ENCODE measurements at regions not wholly inside any gene's neighbourhood (a gene's known extent, or its start where the extent isn't known, plus 50 kb on each side); places are given as distances from the start of the nearest gene placed in this dataset.

DNA sequence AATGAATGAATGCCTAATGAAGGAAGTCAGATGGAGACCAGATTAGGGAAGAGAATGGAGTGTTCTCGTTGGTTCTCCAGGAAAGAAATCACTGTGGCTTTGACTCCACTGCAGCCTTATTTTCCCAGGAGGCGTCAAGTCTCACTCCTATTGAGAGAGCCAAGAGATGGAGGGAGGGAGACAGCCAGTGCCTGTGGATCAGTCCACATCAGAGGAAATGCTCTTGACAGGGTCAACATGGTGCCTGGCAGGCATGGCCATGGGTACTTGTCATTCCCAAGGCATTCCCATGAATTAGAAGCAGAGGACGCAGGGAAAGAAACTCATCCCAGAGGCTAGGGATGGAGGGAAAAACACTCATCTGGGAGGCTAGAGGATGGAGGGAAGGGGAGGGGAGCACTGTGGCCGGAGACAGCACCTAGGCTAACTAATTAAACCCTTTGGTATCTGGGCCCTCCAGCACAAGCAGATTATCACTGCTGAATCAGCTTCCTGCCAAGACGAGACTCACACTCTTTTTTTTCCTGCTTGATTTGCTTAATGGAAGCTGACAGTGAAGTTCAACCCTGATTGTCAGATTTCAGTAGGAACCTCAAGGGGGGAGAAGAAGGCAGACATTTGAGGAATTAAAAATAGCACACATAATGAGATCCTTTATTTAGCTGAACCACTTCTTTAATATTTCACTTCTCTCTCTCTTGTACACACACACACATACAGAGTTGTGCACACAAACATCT lies 1233.2 kb upstream of the AUTS2 start:
- DNase-seq (no peak), ATAC-seq (no peak)
- no peaks in the 10 kb centered on the region for H3K4me1 ChIP-seq
- no peaks in the 10 kb centered on the region for H3K27me3 ChIP-seq (ENCODE audit: low read depth)
- no peaks in the 10 kb centered on the region for H3K9me3 ChIP-seq
- no peak overlapping the region for H3K27ac ChIP-seq
- intact Hi-C loops (cut with DNase I), result no loop called here
- H3K36me3 ChIP-seq, result no peaks in the 10 kb centered on the region
- TF ChIP-seq, protein P1, sequence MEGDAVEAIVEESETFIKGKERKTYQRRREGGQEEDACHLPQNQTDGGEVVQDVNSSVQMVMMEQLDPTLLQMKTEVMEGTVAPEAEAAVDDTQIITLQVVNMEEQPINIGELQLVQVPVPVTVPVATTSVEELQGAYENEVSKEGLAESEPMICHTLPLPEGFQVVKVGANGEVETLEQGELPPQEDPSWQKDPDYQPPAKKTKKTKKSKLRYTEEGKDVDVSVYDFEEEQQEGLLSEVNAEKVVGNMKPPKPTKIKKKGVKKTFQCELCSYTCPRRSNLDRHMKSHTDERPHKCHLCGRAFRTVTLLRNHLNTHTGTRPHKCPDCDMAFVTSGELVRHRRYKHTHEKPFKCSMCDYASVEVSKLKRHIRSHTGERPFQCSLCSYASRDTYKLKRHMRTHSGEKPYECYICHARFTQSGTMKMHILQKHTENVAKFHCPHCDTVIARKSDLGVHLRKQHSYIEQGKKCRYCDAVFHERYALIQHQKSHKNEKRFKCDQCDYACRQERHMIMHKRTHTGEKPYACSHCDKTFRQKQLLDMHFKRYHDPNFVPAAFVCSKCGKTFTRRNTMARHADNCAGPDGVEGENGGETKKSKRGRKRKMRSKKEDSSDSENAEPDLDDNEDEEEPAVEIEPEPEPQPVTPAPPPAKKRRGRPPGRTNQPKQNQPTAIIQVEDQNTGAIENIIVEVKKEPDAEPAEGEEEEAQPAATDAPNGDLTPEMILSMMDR (IDR thresholded peaks at IDR 0.05), result no peak
- H3K4me3 ChIP-seq, result no peak overlapping the region

DNA sequence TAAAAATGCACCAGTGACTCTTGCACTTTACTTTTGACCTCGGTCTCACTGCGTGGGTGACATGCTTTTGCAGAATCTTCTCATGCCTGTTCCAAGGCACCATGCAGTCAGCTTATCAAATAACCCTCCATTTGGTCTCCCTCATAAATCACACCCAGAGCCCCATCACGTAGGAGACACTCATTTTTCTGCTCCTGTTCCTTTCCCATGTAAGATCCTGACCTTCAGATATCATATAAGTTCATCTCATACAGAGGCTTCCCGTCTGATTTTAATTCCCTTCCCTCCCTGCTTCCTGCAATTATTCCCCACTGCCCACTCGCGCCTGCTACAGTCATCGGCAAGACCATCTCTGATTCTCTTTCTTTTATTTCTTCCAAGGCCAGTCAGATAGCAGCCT lies 1226.3 kb upstream of the AUTS2 start:
- no peak overlapping the region for H3K27ac ChIP-seq
- H3K36me3 ChIP-seq, result no peaks in the 10 kb centered on the region
- no peaks in the 10 kb centered on the region for H3K27me3 ChIP-seq (ENCODE audit: low read depth)
- no peak for ATAC-seq
- H3K4me1 ChIP-seq, result no peaks in the 10 kb centered on the region
- no peak overlapping the region for H3K4me3 ChIP-seq
- H3K9me3 ChIP-seq, result no peaks in the 10 kb centered on the region
- DNase-seq, result no peak
- TF ChIP-seq, protein P1 (IDR thresholded peaks at IDR 0.05), result no peak
- intact Hi-C loops (cut with DNase I), result no loop called here

- H3K27me3 ChIP-seq (ENCODE audit: low read depth), result no peaks in the 10 kb centered on the region
- no peak for ATAC-seq
- H3K36me3 ChIP-seq, result no peaks in the 10 kb centered on the region
- no peak for DNase-seq
- H3K4me3 ChIP-seq, result no peak overlapping the region
- H3K9me3 ChIP-seq, result no peaks in the 10 kb centered on the region
- intact Hi-C loops (cut with DNase I), result no loop called here
- TF ChIP-seq, protein P1 (IDR thresholded peaks at IDR 0.05), result no peak
- no peak overlapping the region for H3K27ac ChIP-seq
- H3K4me1 ChIP-seq, result no peaks in the 10 kb centered on the region
Observed at GRCh38 chr7:68376131-68376661, 1222.1 kb upstream of the AUTS2 start.

- TF ChIP-seq, protein P1 (IDR thresholded peaks at IDR 0.05), result no peak
- no peak for ATAC-seq
Observed at GRCh38 chr7:68381731-68382130, 1216.5 kb upstream of the AUTS2 start.

GRCh38 chr7:68384581-68384980 lies 1213.7 kb upstream of the AUTS2 start:
- no peak for DNase-seq
- H3K27me3 ChIP-seq (ENCODE audit: low read depth), result no peaks in the 10 kb centered on the region
- intact Hi-C loops (cut with DNase I), result no loop called here
- no peaks in the 10 kb centered on the region for H3K36me3 ChIP-seq
- TF ChIP-seq, protein P1 (IDR thresholded peaks at IDR 0.05), result no peak
- H3K9me3 ChIP-seq, result peaks cover 7% of the 10 kb centered on the region
- H3K4me1 ChIP-seq, result no peaks in the 10 kb centered on the region
- no peak overlapping the region for H3K27ac ChIP-seq
- no peak overlapping the region for H3K4me3 ChIP-seq
- ATAC-seq, result no peak

More at GRCh38 chr7:68381731-68382130, 1216.5 kb upstream of the AUTS2 start:
- intact Hi-C loops (cut with DNase I), result no loop called here
- Histone ChIP-seq H3K4me3 (no peak overlapping the region), H3K36me3 (no peaks in the 10 kb centered on the region), H3K27me3 (ENCODE audit: low read depth) (no peaks in the 10 kb centered on the region), H3K4me1 (no peaks in the 10 kb centered on the region), H3K9me3 (peaks cover 7% of the 10 kb centered on the region), H3K27ac (no peak overlapping the region)
- no peak for DNase-seq

All from lower lobe of right lung (tissue), 2 donors.